Right ventricle myocardium inferior (tissue), 1 donor: ENCODE measurements at regions not wholly inside any gene's neighbourhood (a gene's known extent, or its start where the extent isn't known, plus 50 kb on each side); places are given as distances from the start of the nearest gene placed in this dataset.
"Not testable (repeated sequence)": the region's sequence is repeated elsewhere in the genome, so short reads cannot be mapped to it uniquely, and the experiment has no call there.

Experiments
- ATAC-seq: fragments of 200-7000 bp; cut with Tn5 transposase; one replicate; pipeline ENCODE4 v1.9.1; 2020; ENCODE audit warnings: mild to moderate bottlenecking, moderate library complexity
- DNase-seq: peaks from one replicate; pipeline ENCODE4 v3.0.0; 2021; ENCODE audit errors: missing footprints
- intact Hi-C: fragments of 100-400 bp; cut with DNase I; formaldehyde crosslinking; loops from one replicate; pipeline ENCODE4 v1.11.0; 2022
- donor health status: DM: no; HTN: yes; CAD: no; lungs with severe emphysema.

GRCh38 chr1:37186246-37186756 is 152.0 kb upstream of the GRIK3 start:
- no peak for DNase-seq
- ATAC-seq = no peak
- intact Hi-C loops = no loop called here

GRCh38 chr1:37189111-37189510 is 154.8 kb upstream of the GRIK3 start:
- DNase-seq (no peak), ATAC-seq (no peak)
- intact Hi-C loops = no loop called here

- ATAC-seq = no peak
- intact Hi-C loops = no loop called here
- no peak for DNase-seq
These were observed 163.1 kb upstream of the GRIK3 start for GRCh38 chr1:37197411-37197810.

DNA sequence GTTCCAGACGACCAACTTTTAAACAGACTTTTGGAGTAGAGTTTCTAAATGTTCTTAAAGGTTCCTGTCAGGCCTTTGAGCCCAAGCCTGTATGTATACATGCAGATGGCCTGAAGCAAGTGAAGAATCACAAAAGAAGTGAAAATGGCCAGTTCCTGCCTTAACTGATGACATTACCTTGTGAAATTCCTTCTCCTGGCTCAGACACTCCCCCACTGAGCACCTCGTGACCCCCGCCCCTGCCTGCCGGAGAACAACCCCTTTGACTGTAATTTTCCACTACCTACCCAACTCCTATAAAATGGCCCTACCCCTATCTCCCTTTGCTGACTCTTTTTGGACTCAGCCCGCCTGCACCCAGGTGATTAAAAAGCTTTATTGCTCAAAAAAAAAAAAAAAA is 180.0 kb upstream of the GRIK3 start:
- DNase-seq, ATAC-seq, intact Hi-C loops: not testable (repeated sequence)

DNA sequence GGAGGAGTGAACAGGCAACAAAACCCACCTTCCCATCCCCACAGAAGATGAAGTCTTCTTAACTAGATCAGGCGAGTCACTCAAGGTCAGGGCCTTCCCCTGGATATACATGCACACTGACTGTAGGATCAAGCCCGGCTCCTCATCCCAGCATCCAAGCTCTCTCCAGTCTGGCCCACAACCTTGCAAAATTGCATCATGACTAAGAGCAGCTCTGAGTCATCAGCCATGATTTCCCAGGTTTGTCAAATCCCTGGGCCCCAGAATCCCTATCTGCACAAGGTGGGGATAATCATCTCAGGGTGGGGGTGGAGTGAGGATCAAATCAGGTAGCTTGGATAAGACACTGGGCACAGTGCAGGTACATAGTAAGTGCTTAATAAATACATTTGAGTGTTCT is 199.3 kb upstream of the GRIK3 start:
- DNase-seq = no peak
- no peak for ATAC-seq
- intact Hi-C loops = no loop called here

- ATAC-seq = no peak
- no peak for DNase-seq
- intact Hi-C loops = no loop called here
These were observed 200.7 kb upstream of the GRIK3 start for GRCh38 chr1:37234941-37235418.

- no peak for ATAC-seq
- intact Hi-C loops = no loop called here
- DNase-seq = no peak
These were observed 203.6 kb upstream of the GRIK3 start for GRCh38 chr1:37237948-37238347.

DNA sequence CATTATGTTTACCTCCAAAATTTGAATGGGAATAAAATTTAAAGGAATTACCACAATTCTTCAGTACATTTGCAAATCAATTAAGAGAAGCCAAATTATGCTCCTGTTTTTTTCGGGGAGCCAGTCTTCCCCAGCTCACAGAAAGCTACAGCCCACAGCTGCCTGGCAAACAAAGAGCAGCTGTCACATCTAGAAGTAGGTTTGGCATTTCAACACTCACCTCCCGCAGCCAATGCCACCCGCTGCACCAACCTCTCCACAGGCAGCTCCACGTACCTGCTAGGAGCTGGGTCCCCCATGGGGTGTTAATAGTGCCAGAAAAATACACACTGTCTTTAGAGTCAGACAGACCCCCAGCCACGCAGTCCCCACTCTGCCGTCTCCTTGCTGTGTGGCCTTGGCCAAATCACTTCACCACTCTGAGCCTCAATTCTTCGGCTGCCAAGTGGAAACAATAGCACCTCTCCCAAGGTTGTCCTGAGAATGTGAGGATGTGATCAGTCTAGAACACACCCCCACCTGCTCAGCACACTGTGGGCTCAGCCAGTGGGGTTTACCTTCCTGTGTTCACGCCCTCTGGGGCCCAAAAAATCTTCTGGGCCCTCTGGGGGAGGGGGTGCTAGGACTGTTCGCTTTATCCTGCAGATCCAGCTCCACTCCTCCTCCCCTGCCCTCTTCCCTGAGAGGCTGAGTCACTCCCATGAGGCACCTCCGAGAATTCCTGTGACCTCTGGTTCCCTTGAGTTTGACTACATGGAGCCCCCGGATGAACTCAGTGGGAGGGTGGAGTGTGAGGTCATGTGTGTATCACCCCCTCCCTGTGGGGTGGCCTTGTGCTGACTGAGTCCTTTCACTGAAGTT is 204.3 kb upstream of the GRIK3 start:
- no peak for ATAC-seq
- intact Hi-C loops = no loop called here
- no peak for DNase-seq

- ATAC-seq = no peak
- no peak for DNase-seq
- intact Hi-C loops = no loop called here
These were observed 205.0 kb upstream of the GRIK3 start for GRCh38 chr1:37239225-37239740.

GRCh38 chr1:37240897-37241296 is 206.6 kb upstream of the GRIK3 start:
- DNase-seq (no peak), ATAC-seq (no peak)
- intact Hi-C loops = no loop called here

- intact Hi-C loops = no loop called here
- DNase-seq (no peak), ATAC-seq (no peak)
These were observed 208.2 kb upstream of the GRIK3 start for GRCh38 chr1:37242501-37242900.

DNA sequence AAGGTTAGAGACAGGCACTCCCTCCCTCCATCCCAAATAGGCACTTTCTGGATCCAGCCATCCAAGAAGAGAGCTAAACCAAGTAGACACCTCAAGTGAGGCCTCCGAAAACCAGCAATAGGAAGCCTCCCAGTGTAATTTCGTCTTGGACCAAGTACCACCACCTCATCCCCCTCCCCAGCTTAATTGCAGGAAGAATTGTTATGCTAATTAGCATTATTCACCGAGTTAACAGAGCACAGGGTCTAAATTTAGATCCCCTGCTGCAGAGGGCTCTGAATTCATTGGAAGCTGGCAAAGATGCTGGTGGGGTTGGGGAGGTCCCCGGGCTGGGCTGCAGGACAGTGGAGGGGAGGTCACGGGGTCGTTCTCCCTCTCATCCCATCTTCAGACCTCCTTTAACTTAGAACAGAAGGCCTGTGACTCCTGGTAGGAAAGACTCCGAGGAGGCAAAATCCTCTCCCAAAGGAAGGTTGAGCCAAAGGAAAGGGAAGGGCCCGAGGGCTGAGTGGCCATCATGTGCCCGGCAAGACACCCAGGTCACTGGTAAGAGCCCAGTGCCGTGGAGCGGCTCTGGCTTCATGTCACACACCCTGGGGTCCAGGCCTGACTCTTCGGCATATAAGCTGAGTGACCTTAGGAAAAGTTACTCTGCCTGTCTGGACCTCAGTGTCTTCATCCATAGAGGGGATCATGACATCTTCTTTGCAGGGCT is 209.2 kb upstream of the GRIK3 start:
- DNase-seq (no peak), ATAC-seq (no peak)
- intact Hi-C loops = no loop called here

- DNase-seq = no peak
- ATAC-seq = no peak
- intact Hi-C loops = no loop called here
These were observed 209.8 kb upstream of the GRIK3 start for GRCh38 chr1:37244083-37244480.

DNA sequence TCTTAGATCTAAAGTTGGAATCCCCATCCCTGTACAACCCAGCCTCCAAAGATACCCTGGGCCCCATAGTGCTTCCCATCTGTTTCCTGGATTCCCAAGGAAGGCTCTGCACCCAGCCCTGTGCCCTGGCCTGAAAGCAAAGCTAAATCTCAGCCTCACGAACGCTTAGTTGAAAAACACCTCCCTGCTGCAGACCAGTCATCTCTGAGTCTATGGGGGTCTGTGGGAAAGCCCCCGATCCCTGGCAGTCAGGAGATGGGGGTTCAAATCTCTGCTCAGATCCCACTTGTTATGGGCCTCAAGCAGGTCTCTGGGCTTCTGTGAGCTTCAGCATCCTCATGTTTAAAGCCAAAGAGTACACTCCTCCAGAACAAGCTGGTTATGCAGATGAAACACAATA is 210.5 kb upstream of the GRIK3 start:
- DNase-seq = no peak
- no peak for ATAC-seq
- intact Hi-C loops = no loop called here

DNA sequence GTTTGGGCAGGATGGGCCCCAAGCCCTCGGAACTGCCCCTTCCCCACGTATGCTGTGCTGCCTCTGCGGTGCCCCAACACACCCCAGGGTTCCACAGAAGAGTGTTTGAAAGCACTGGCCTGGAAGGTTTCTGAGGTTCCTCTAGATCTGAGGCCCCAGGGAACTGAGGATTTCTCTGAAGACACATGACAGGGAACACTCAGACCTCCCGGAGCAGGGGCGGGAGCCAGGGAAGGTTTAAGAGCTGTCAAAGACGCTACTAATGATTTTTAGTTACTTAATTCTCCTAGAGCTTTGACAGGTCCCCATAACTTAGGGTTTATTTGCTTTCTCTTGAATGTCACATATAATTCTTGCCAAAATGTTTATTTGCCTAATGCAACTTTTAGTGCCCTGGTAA is 212.3 kb upstream of the GRIK3 start:
- DNase-seq (no peak), ATAC-seq (no peak)
- intact Hi-C loops = no loop called here

GRCh38 chr1:37250371-37250770 is 216.1 kb upstream of the GRIK3 start:
- ATAC-seq = no peak
- intact Hi-C loops = no loop called here
- DNase-seq = no peak

GRCh38 chr1:37255136-37255795 is 219.1 kb upstream of the ZC3H12A start:
- DNase-seq = no peak
- intact Hi-C loops = no loop called here
- no peak for ATAC-seq

GRCh38 chr1:37255868-37256267 is 218.5 kb upstream of the ZC3H12A start:
- DNase-seq (no peak), ATAC-seq (no peak)
- intact Hi-C loops = no loop called here

GRCh38 chr1:37257646-37258045 is 216.7 kb upstream of the ZC3H12A start:
- no peak for DNase-seq
- no peak for ATAC-seq
- intact Hi-C loops = no loop called here
